Globus pallidus (tissue), 1 donor: ENCODE measurements at regions not wholly inside any gene's neighbourhood (a gene's known extent, or its start where the extent isn't known, plus 50 kb on each side); places are given as distances from the start of the nearest gene placed in this dataset.

Source experiments
- DNase-seq: peaks from one replicate; pipeline ENCODE4 v3.0.0-alpha.2; 2015; ENCODE audit warnings: low spot score

GRCh38 chr4:62881901-62882300, 1527.3 kb downstream of the TECRL start:
- no peak for DNase-seq

DNA sequence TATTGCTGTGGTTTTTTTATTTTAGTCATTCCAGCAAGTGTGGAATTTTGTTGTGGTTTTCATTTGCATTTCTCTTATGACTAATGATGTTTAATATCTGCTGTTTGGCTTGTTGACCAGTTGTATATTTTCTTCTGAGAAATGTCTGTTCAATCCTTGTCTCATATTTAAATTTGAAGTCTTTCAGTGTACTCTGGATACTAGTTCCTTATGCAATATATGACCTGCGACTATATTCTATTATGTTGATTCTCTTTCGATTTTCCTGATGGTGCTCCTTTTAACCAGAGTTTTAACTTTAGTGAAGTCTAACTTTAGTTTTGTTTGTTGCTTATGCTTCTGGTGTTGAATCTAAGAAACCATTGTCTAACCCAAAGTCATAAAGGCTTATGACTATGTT, 1528.0 kb downstream of the TECRL start:
- no peak for DNase-seq

DNA sequence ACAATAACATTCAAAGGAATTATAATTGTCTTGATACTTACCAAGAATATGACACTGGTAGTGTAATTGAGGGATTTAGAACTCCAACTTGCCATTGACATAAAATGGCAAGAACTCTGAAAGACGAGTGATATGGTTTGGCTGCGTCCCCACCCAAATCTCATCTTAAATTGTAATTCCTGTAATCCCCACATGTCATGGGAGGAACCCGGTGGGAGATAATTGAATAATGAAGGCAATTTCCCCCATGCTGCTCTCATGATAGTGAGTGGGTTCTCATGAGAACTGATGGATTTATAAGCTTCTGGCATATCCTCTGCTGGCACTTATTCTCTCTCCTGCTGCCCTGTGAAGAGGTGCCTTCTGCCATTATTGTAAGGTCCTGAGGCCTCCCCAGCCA, 1536.4 kb downstream of the TECRL start:
- no peak for DNase-seq

DNA sequence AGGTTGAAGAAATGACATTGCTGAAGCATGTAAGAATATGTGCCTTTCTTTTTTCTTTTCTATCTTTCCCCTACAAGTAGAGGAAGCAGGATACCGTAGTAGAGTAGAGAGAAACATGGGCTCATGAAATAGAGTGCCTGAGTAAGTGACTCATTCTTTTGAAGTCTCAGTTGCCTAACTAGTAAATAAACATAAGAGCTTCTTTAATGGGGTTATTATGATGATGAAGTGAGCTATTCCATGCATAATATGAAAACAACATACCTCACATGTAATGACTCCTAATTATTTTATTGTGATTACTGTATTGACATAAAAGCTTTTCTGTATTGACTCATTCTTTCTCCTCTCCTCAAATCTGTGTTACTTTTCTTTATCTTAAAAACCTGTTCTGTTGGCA, 1538.2 kb downstream of the TECRL start:
- DNase-seq: no peak

DNA sequence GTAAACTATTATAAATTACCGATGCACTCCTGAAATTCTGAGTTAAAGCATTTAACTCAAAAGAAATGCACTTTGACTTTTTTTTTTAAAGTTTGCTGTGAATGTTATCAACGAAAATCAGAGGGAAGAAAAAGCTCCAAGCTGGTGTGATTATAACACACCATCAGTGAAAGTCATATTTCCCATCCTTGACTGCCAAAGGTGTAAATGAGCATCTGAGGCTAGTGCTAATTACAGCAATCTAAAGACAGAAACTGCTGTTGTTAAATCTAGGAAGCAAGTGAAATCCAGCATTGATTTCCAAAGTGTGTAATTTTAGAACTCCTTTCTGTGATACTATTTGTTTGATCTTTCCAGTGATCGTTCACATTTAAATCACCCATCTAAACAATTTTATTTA, 1538.8 kb downstream of the TECRL start:
- DNase-seq: no peak

DNA sequence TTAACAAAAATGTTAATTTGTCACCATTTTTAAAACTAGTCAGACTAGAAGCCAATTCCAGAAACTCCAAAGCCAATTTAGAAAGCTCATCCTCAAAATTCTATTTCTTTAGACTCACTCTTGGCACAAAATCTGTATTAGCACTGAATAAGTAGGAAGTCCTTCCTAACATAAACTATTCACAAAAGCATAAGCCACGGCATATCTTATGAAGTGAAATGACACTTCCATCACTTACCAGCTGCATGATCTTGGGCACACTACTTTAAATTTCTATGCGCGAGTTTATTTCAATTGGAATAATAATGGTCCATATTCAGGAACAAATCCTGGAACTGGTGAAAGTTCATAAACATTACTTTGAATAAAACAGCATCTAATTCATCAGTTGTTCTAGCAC, 1544.0 kb downstream of the TECRL start:
- no peak for DNase-seq

GRCh38 chr4:62849696-62850095, 1559.6 kb downstream of the TECRL start:
- DNase-seq: no peak

DNA sequence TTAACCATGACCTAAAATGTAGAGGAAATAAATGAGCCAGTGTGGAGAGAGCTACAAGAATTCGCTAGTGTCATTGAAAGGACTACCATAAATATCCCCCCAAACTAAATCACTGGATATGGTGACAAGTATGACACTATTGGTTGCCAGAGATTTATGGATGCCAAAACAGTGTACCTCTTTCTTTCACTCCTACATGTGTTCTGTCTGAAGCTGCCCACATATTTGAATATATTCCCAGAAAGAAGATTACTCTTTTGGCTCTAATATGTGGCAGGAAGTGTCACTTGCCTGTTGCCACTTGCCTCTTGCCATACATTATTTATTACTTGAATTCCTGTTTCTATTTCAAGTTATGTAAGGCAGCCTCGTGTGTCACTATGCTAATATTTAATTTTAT, 1573.6 kb downstream of the TECRL start:
- DNase-seq: no peak

GRCh38 chr4:62822306-62822705, 1586.9 kb downstream of the TECRL start:
- no peak for DNase-seq

DNA sequence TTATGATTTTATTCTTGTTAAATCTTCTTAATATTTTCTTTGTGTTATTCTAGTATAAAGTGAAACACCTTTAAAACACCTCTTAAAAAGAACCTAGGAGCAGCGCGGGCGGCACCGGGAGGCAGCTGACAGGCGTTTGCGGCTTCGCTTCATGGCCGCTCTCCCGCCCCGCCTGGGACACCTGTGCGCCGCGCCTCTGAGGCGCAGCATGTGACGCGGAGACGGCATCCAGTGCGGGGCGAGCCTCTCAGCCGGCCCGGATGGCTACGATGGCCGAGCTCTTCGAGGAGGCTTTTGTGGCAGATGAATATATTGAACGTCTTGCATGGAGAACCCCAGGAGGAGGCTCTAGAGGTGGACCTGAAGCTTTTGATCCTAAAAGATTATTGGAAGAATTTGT, 1592.7 kb downstream of the TECRL start:
- DNase-seq: no peak

DNA sequence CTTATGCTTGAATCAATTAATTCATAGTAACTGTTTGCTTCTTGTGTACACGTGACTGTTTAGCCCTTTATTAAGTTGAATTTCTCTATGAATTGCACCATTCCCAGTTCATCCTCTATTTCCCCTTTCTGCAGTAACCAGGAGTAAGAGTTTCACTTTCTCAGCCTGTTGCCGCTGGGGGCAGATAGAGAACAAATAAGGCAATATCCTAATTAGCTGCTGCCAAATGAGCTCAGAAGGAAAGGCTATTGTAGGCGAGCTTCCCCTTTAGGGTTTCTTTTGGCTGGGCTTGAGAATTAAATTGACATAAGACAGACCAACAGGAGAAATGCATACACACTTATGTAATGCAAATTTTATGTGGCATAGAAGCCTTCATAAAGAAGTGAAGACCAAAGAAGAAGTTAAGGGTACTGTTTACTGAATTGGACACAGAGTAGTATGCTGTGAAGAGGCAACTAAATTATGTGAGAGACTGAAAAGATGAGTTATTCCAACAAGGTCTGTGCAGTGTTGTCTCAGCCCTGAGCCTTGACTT, 1594.7 kb downstream of the TECRL start:
- DNase-seq: peak; percentile 8

DNA sequence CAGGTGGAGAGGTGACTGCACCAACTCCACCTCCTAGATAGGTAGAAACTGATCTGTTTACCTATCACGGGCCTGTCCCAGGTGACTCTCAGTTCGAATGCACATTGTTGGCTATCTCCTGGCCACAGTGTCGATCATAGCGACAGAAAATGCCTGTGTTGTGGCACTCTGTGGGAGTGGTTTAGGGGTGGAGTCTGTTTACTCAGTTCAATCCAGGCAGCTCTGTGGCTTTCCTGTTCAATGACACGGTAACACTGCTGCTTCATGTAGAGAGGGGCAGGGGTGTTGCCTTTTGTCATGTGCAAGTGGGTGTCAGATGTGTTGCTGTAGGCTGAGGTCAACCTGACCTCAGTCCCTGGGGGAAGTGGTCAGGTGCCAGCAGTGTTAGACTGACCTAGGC, 1602.4 kb downstream of the TECRL start:
- DNase-seq: no peak

DNA sequence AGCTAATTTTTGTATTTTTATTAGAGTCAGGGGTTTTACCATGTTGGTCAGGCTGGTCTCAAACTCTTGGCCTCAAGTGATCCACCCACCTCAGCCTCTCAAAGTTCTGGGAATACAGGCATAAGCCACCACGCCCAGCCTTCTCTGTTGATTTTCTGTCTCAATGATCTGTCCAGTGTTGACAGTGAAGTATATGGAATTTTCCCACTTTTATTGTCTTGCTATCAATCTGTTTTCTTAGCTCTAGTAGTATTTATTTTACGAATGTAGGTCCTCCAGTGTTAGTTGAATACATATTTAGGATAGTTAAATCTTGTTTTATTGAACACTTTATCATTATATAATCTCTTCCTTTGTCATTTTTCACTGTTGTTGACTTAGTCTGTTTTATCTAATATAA, 1603.9 kb downstream of the ADGRL3 start:
- no peak for DNase-seq

GRCh38 chr4:62797221-62797620, 1597.1 kb downstream of the ADGRL3 start:
- no peak for DNase-seq

GRCh38 chr4:62791386-62791785, 1591.3 kb downstream of the ADGRL3 start:
- no peak for DNase-seq

DNA sequence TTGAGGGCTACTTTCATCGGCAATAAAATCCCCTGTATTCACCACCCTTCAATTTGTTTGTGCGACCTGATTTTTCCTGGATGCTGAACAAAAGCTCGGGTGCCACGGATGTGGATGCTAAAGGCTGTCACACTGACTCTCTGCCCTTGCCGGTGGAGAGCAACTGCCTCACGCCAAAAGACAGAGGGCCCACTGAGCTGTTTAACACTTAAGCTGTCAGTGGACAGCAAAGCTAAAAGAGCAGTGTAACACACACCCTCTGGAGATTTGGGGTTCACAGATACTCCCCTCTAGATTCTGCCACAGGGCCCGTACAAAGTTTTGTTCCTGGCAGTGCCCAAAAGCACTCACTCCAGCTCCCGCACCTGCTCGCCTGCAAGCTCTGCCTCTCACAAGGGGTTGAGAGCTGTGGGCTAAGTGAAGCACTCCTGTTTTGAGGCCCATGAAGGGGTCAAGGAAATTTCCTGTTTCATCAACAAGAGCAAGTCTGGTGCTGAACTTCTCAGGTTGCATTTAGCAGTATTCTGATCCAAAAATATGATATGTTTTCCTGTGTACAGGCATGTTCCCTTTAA, 1571.9 kb downstream of the ADGRL3 start:
- no peak for DNase-seq

DNA sequence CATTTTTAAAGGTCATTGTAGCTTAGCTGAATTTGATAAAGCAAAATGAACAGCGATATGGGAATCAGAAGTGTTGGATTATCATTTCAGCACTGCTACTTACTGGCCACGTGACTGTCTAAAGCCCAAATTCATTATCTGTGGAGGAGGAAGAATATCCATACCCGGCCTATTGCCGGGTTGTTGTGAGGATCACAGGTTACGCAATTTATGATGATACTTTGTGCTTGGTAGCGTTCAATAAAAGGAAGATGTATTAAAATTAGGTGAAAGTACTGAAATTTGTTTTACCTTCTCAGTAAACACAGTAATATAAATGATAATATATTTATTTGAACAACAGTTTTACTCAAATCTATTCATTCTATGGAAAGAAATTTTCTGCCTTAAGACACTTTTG, 1540.2 kb downstream of the ADGRL3 start:
- no peak for DNase-seq

- no peak for DNase-seq
These were observed 1517.0 kb downstream of the ADGRL3 start for GRCh38 chr4:62717154-62717553.

DNA sequence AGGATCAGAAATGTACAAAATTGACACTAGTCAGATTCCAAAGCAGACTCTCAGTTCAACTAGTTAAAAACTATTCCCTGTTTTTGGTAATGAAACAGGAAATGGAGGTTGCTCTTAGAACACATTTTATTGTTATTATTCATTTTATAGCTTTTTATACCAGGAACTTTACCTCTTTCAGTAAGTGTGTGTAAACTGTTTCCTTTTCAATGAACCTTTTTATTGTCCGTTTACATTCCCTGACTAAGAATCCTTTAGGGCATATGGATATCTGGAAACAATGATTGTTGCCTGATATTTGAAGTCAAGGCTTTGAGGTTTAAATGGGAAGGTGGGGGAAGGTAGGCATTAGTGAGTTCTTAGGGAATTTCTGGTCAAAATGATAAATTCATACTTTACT, 1511.4 kb downstream of the ADGRL3 start:
- no peak for DNase-seq

DNA sequence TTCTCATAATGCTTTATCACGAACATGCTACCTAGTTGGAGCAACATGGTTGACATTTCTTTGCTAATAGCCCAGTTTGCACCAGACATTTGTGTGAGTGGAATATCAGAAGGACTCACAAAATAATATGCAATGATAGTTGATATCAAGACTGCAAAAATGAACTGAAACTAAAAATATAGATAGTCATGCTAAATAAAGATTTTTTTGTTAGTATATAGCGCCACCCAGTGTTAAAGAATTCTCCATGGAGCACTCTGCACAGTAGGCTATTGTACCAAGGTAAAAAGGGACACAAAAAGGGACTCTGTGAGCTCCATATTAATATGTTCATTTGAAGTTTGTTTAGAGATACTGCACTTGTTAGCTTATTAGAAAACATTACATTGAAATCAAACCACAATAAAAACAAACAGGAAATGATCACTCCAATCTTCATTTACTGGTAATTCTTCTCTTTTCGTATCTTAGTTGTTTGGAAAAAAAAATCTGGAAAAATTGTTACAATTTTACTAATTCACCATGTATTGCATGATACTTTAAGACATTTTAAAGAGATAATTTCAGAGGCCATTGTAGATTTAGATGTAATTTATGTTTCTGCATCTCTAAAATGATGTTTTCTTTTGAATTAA, 1509.6 kb downstream of the ADGRL3 start:
- DNase-seq: peak; percentile 75

DNA sequence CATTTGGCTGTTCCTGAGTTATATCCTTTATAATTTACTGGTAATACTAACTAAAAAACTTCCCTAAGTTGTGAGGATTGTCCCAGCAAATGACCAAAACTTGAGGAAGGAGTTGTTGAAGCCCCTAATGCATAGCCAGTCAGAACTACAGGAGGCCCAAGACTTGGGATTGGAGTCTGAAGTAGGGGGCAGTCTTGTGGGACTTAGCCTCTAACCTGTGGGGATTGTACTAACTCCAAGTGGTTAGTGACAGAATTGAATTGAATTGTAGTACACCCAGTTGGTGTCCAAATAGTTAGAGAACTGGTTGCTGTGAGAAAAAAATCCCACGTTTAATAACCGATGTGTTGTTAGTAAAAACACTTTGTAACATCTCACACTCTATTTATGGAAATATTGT, 1506.3 kb downstream of the ADGRL3 start:
- no peak for DNase-seq

- no peak for DNase-seq
These were observed 1483.9 kb downstream of the ADGRL3 start for GRCh38 chr4:62683799-62684566.

DNA sequence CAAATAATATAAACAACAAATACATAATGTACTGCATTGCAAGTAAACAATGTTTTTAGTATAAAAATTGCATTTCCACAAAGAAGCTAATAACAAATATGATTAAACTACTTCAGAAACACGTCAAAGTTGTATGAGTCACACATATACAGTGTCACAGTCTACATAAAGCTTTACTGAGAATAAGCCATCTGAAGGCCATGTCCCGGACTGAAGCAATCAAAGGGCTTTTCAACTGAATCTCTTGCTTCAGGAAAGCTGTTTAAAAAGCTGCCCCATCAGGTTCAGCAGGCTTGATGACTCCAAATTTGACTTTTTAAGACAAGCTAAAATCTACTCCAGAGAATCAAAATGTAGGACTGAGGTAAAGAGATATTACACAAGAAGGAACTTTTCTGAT, 1476.8 kb downstream of the ADGRL3 start:
- no peak for DNase-seq
